ENCODE measurements at regions not wholly inside any gene's neighbourhood (a gene's known extent, or its start where the extent isn't known, plus 50 kb on each side); places are given as distances from the start of the nearest gene placed in this dataset.

- TF ChIP-seq CTCF (IDR thresholded peaks at IDR 0.05; ENCODE audit: low read depth, low read length, missing input control) (no peak), REST (IDR thresholded peaks at IDR 0.05) (no peak), ATF3 (IDR thresholded peaks at IDR 0.05) (no peak), MAX (IDR thresholded peaks at IDR 0.05) (no peak), SP1 (IDR thresholded peaks at IDR 0.05) (no peak), ZBTB33 (IDR thresholded peaks at IDR 0.05) (no peak), RAD21 (IDR thresholded peaks at IDR 0.05) (no peak), GABPA (IDR thresholded peaks at IDR 0.05 in 1 of 2, conservative IDR thresholded peaks at IDR 0.05 in 1 of 2) (no peak)
Measured at GRCh38 chr21:23986214-23986613, 1621.1 kb downstream of the MRPL39 start.
